Body of pancreas (tissue), 4 donors: ENCODE measurements at regions not wholly inside any gene's neighbourhood (a gene's known extent, or its start where the extent isn't known, plus 50 kb on each side); places are given as distances from the start of the nearest gene placed in this dataset.

Source experiments
- ATAC-seq: fragments of 150-250 bp; one replicate; pipeline ENCODE4 v1.9.1; 2016
- DNase-seq, 4 donors: peaks; one replicate each; pipeline ENCODE4 v3.0.0-alpha.2; 2019
- H3K27ac ChIP-seq, 4 donors: fragments of 200-600 bp; sonication (generic); 1 replicate in 3 of 4; 2 replicates in 1 of 4; pipeline versions ENCODE4 v1.5.1 to v1.6.1; 2016 to 2019; ENCODE audit warnings: mild to moderate bottlenecking in 1 of 4, mixed read lengths in 1 of 4, moderate library complexity in 1 of 4
- H3K27me3 ChIP-seq, 2 donors: fragments of 200-600 bp; sonication (generic); one replicate each; pipeline ENCODE4 v1.6.0; 2016; ENCODE audit warnings: mild to moderate bottlenecking in 1 of 2
- H3K36me3 ChIP-seq, 2 donors: fragments of 200-600 bp; sonication (generic); replicated peaks in 1 of 2; 2 replicates each; pipeline ENCODE4 v1.5.1; 2016; ENCODE audit warnings: low read depth in 2 of 2; ENCODE audit not compliant: insufficient read depth in 1 of 2
- H3K4me1 ChIP-seq: fragments of 200-600 bp; sonication (generic); one replicate; pipeline ENCODE4 v1.6.0; 2016
- H3K4me3 ChIP-seq, 2 donors: fragments of 200-600 bp; sonication (generic); 1 replicate in 1 of 2; 2 replicates in 1 of 2; pipeline ENCODE4 v1.5.1; 2016 to 2019
- H3K9me3 ChIP-seq, 3 donors: fragments of 200-600 bp; sonication (generic); 1 replicate in 2 of 3; 2 replicates in 1 of 3; pipeline ENCODE4 v1.5.1; 2016
- CTCF ChIP-seq, 7 experiments: fragments of 450-650 bp in 4 of 7; fragments of 200-600 bp in 3 of 7; sonication (generic) in 3 of 7; IDR thresholded peaks; one replicate each; pipeline ENCODE4 v1.5.1; 2016 to 2019; ENCODE audit warnings: antibody characterized with exemption in 7 of 7
- POLR2A ChIP-seq, 3 donors: fragments of 450-650 bp; IDR thresholded peaks; one replicate each; pipeline ENCODE4 v1.6.1; 2016; ENCODE audit warnings: antibody characterized with exemption in 3 of 3, mild to moderate bottlenecking in 2 of 3
- WGBS, 2 donors: methylation state at CpG; one replicate each; pipeline ENCODE4 v1.1.5; 2017; 5-methylcytosine and 5-hydroxymethylcytosine counted together
- intact Hi-C: fragments of 100-400 bp; cut with DNase I; formaldehyde crosslinking; loops from one replicate; pipeline ENCODE4 v1.15.1; 2023

- Histone ChIP-seq H3K4me3 (no peak overlapping the region), H3K36me3 (no peaks in the 10 kb centered on the region), H3K9me3 (no peaks in the 10 kb centered on the region), H3K27me3 (no peaks in the 10 kb centered on the region), H3K27ac (no peak overlapping the region), H3K4me1 (no peaks in the 10 kb centered on the region)
- intact Hi-C loops = no loop called here
- ATAC-seq = no peak
- TF ChIP-seq POLR2A (IDR thresholded peaks at IDR 0.05) (no peak), CTCF (IDR thresholded peaks at IDR 0.05) (no peak)
- WGBS, 2 donors = 18 to 27% methylated on average over 2 of the region's 2 CpGs
- DNase-seq = no peak
Measured at GRCh38 chr1:192088496-192088895, 69.8 kb upstream of the RGS18 start.

- Histone ChIP-seq H3K27ac (no peak overlapping the region), H3K9me3 (no peaks in the 10 kb centered on the region), H3K27me3 (no peaks in the 10 kb centered on the region), H3K36me3 (no peaks in the 10 kb centered on the region), H3K4me1 (no peaks in the 10 kb centered on the region), H3K4me3 (no peak overlapping the region)
- TF ChIP-seq CTCF (IDR thresholded peaks at IDR 0.05) = no peak
- no peak for TF ChIP-seq POLR2A (IDR thresholded peaks at IDR 0.05)
- DNase-seq (no peak), ATAC-seq (no peak)
- 88 to 93% methylated on average over 4 of the region's 4 CpGs for WGBS, 2 donors
- intact Hi-C loops = no loop called here
Measured at GRCh38 chr1:192098001-192098400, 60.3 kb upstream of the RGS18 start.

- no peaks in the 10 kb centered on the region for H3K9me3 ChIP-seq
- ATAC-seq (no peak), DNase-seq (no peak)
- no peak overlapping the region for H3K4me3 ChIP-seq
- H3K27me3 ChIP-seq = no peaks in the 10 kb centered on the region
- no peak for TF ChIP-seq CTCF (IDR thresholded peaks at IDR 0.05)
- TF ChIP-seq POLR2A (IDR thresholded peaks at IDR 0.05) = no peak
- H3K27ac ChIP-seq = no peak overlapping the region
- H3K4me1 ChIP-seq = no peaks in the 10 kb centered on the region
- intact Hi-C loops = no loop called here
- no peaks in the 10 kb centered on the region for H3K36me3 ChIP-seq
Measured at GRCh38 chr1:192099328-192099727, 58.9 kb upstream of the RGS18 start.

- no peak for TF ChIP-seq CTCF (IDR thresholded peaks at IDR 0.05)
- TF ChIP-seq POLR2A (IDR thresholded peaks at IDR 0.05) = no peak
- H3K4me3 ChIP-seq = no peak overlapping the region
- no peaks in the 10 kb centered on the region for H3K9me3 ChIP-seq
- intact Hi-C loops = no loop called here
- no peaks in the 10 kb centered on the region for H3K4me1 ChIP-seq
- 58 to 63% methylated on average over 6 of the region's 6 CpGs for WGBS, 2 donors
- no peaks in the 10 kb centered on the region for H3K36me3 ChIP-seq
- no peak for DNase-seq
- H3K27ac ChIP-seq = no peak overlapping the region
- no peaks in the 10 kb centered on the region for H3K27me3 ChIP-seq
- ATAC-seq = no peak
Measured at GRCh38 chr1:192100686-192101468, 57.4 kb upstream of the RGS18 start.

GRCh38 chr1:192104128-192104527, 54.1 kb upstream of the RGS18 start:
- Histone ChIP-seq H3K4me1 (no peaks in the 10 kb centered on the region), H3K27me3 (no peaks in the 10 kb centered on the region), H3K36me3 (no peaks in the 10 kb centered on the region), H3K27ac (no peak overlapping the region), H3K9me3 (no peaks in the 10 kb centered on the region), H3K4me3 (no peak overlapping the region)
- ATAC-seq (no peak), DNase-seq (no peak)
- TF ChIP-seq POLR2A (IDR thresholded peaks at IDR 0.05) = no peak
- TF ChIP-seq CTCF (IDR thresholded peaks at IDR 0.05) = no peak
- intact Hi-C loops = no loop called here
